ENCODE measurements at regions not wholly inside any gene's neighbourhood (a gene's known extent, or its start where the extent isn't known, plus 50 kb on each side); places are given as distances from the start of the nearest gene placed in this dataset.

DNA sequence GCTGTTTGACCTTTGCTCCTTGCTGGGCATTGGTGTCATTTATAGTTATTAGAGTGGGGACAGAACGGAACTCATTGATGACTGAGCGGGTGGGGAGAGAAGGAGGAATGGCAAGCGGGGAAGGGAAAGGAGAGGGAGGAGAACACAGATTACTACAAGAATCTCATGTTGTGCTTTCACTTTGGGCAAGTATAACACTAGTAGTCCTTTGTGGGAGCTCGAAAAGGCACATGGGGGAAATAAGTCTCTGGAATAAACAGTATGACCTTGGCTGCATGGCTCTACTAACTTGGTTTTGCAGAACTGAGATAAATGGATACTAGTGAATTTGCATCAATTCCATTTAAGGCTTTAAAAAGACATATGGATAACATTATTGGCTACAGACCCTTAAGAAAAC is 161.7 kb upstream of the NABP1 start:
- no peak overlapping the region for H3K27ac ChIP-seq
- TF ChIP-seq, protein P1, sequence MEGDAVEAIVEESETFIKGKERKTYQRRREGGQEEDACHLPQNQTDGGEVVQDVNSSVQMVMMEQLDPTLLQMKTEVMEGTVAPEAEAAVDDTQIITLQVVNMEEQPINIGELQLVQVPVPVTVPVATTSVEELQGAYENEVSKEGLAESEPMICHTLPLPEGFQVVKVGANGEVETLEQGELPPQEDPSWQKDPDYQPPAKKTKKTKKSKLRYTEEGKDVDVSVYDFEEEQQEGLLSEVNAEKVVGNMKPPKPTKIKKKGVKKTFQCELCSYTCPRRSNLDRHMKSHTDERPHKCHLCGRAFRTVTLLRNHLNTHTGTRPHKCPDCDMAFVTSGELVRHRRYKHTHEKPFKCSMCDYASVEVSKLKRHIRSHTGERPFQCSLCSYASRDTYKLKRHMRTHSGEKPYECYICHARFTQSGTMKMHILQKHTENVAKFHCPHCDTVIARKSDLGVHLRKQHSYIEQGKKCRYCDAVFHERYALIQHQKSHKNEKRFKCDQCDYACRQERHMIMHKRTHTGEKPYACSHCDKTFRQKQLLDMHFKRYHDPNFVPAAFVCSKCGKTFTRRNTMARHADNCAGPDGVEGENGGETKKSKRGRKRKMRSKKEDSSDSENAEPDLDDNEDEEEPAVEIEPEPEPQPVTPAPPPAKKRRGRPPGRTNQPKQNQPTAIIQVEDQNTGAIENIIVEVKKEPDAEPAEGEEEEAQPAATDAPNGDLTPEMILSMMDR (conservative IDR thresholded peaks at IDR 0.05): no peak

DNA sequence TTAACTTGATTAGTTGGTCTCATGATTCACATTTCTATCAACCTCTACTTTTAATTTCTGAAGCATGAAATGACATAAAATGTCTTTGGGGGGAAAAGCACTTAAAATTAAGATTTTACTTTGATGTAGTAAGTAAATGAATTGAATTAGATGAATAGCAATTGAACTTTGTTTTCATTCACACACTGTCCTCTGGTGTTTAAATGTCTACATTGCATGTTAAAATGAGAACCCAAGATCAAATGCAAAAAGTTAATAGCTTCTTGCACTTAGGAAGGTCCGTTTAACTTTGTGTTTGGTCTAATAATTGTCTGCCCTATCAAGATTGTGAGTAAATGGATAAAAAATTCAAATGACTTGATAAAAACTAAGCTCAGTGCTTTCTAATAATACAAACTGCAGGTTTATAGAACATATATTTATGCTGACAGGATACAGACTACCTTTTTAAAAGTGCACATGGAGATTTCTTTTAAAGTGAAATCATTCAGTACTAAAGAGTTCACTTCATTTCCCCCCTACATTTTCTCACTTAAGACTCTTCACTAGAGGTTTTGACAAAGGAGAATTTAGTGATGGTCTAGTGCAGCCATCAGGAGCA is 156.2 kb upstream of the NABP1 start:
- TF ChIP-seq, protein P1 (conservative IDR thresholded peaks at IDR 0.05): peak; percentile 97
- H3K27ac ChIP-seq: no peak overlapping the region

DNA sequence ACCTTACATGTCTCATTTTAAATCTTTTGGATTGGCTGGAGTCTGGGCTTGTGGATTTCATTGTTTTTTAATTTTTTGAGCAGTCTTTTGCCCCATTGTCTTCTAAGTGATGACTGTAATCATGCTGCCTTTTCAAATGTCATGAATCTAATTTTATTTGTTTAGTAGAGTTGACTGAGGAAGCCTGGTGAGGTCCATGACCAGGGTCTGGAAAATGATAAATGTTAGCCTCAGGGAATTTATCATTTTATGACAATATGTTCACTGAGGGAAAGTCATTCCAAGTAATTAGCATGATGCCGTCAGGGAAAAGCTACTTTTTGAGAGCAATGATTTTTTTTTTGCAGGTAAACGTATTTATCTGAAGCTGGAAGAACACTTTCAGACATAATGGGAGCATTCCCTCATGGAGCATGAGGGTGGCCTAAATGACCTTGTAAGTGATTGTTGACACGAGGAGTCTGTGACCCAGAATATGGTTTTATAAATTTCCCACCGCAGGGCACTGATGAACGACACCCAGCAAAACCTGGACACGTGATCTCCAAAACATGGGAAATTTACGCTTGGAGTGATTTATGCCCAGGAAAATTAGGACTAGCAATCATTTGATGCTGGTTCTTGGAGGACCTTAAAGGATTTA is 155.3 kb upstream of the NABP1 start:
- TF ChIP-seq, protein P1 (conservative IDR thresholded peaks at IDR 0.05): no peak

DNA sequence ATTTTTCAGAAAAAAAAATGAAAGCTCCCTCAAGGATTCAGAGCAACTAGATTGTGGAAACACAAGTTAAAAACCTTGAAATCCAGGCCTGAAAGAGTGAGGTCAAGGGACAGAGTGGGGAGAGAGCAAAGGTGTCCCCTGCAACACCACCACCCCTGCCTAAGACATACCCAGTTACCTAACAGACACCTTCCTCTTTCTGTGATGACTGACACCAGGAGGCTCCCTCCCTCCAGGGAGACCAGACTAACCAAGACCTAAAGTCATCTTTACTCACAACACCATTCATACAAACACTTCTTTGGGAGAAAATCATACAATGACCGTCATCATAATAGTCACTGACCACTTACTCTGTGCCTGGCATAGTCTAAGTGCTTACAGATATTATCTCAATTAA is 151.8 kb upstream of the NABP1 start:
- H3K27ac ChIP-seq: no peak overlapping the region
- TF ChIP-seq, protein P1 (conservative IDR thresholded peaks at IDR 0.05): no peak

More for the DNA sequence above, 155.3 kb upstream of the NABP1 start:
- H3K27ac ChIP-seq: no peak overlapping the region

DNA sequence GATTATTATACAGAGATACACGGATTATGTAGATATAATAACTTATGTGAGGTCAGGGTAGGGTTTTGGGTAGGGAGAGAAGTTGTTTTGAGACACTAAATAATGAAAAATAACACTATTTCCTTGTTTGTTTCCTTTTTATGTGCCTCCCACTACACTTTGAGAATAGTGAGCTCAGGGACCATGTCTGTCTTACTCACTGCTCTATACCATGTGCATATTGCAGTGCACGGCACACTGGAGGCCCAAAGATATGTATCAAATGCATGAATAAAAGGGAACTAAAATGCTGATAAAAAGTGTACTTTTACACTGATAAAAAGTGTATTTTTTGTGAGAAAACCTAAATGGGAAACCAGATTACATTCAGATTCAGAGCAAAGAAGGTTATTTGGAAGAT is 151.4 kb upstream of the NABP1 start:
- TF ChIP-seq, protein P1 (conservative IDR thresholded peaks at IDR 0.05): no peak
- no peak overlapping the region for H3K27ac ChIP-seq

DNA sequence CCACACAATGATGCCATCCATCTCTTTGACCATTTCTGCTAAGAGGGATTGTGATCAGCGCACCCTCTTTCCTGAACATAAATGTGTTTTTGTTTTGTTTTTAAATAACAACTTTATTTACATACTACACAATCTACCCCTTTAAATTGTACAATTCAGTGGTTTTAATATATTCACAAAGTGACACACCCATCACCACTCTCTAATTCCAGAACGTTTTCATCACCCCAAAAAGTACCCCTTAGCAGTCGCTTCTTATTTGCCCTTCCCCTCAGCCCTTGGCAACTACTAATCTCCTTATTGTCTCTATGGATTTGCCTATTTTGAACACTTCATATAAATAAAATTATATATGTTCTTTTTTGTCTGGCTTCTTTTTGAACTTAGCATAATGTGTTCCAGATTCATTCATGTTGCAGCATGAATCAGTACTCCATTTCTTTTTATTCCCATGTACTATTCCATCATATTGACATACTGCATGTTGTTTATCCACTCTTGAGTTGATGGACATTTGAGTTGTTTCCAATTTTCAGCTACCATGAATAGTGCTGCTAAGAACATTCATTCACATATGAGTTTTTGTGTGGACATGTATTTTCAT is 150.9 kb upstream of the NABP1 start:
- H3K27ac ChIP-seq: no peak overlapping the region
- TF ChIP-seq, protein P1 (conservative IDR thresholded peaks at IDR 0.05): no peak

DNA sequence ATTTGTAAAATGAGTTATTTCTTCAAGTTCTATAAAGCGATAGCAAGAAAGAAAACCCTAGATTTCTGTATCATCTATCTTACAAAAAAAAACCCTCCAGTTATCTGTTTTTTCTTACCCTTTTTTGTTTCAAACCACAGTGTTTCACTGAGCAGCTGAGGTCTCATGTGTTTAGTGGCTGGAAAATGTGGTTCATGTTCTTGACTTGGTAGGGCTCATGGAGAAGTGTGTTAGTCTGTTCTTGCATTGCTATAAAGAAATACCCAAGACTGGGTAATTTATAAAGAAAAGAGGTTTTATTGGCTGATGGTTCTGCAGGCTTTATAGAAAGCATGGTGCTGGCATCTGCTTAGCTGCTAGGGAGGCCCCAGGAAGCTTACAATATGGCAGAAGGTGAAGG is 147.3 kb upstream of the NABP1 start:
- TF ChIP-seq, protein P1 (conservative IDR thresholded peaks at IDR 0.05): no peak
- no peak overlapping the region for H3K27ac ChIP-seq

Measured in VCaP (cell line).